ENCODE measurements at regions not wholly inside any gene's neighbourhood (a gene's known extent, or its start where the extent isn't known, plus 50 kb on each side); places are given as distances from the start of the nearest gene placed in this dataset.
"Not testable (repeated sequence)": the region's sequence is repeated elsewhere in the genome, so short reads cannot be mapped to it uniquely, and the experiment has no call there.

GRCh38 chr20:50455245-50455644 is 54.9 kb upstream of the PTPN1 start:
- not testable (repeated sequence) for DNase-seq

- no peak for DNase-seq
Measured at GRCh38 chr20:50455656-50456451, 54.3 kb upstream of the PTPN1 start.

- DNase-seq: no peak
Measured at GRCh38 chr20:50456452-50457324, 53.5 kb upstream of the PTPN1 start.

- DNase-seq: no peak
Measured at GRCh38 chr20:50459124-50459918, 50.9 kb upstream of the PTPN1 start.

GRCh38 chr20:50460115-50460607 is 50.0 kb upstream of the PTPN1 start:
- DNase-seq: no peak
